AG09309 (cell line): ENCODE measurements at regions not wholly inside any gene's neighbourhood (a gene's known extent, or its start where the extent isn't known, plus 50 kb on each side); places are given as distances from the start of the nearest gene placed in this dataset.

Experiments used
- DNase-seq: peaks from one replicate; pipeline ENCODE4 v3.0.0-alpha.2; 2010; ENCODE audit warnings: low read depth
- H3K4me3 ChIP-seq: 2 replicates; pipeline ENCODE4 v1.5.1; 2011; ENCODE audit warnings: mild to moderate bottlenecking, low read depth, low read length, moderate library complexity; ENCODE audit not compliant: control insufficient read depth
- TF ChIP-seq, protein P1 (sequence below): IDR thresholded peaks from 2 replicates; pipeline ENCODE4 v1.5.1; 2011; ENCODE audit warnings: mild to moderate bottlenecking, low read depth, low read length, inconsistent platforms; ENCODE audit not compliant: insufficient read depth, control insufficient read depth; ENCODE audit errors: missing control alignments

GRCh38 chr2:16044946-16045456 is 104.7 kb downstream of the MYCN start:
- DNase-seq: no peak
- H3K4me3 ChIP-seq: no peak overlapping the region
- TF ChIP-seq, protein P1, sequence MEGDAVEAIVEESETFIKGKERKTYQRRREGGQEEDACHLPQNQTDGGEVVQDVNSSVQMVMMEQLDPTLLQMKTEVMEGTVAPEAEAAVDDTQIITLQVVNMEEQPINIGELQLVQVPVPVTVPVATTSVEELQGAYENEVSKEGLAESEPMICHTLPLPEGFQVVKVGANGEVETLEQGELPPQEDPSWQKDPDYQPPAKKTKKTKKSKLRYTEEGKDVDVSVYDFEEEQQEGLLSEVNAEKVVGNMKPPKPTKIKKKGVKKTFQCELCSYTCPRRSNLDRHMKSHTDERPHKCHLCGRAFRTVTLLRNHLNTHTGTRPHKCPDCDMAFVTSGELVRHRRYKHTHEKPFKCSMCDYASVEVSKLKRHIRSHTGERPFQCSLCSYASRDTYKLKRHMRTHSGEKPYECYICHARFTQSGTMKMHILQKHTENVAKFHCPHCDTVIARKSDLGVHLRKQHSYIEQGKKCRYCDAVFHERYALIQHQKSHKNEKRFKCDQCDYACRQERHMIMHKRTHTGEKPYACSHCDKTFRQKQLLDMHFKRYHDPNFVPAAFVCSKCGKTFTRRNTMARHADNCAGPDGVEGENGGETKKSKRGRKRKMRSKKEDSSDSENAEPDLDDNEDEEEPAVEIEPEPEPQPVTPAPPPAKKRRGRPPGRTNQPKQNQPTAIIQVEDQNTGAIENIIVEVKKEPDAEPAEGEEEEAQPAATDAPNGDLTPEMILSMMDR: no peak

GRCh38 chr2:16043627-16044026 is 103.3 kb downstream of the MYCN start:
- no peak overlapping the region for H3K4me3 ChIP-seq
- DNase-seq: no peak
- TF ChIP-seq, protein P1: no peak

DNA sequence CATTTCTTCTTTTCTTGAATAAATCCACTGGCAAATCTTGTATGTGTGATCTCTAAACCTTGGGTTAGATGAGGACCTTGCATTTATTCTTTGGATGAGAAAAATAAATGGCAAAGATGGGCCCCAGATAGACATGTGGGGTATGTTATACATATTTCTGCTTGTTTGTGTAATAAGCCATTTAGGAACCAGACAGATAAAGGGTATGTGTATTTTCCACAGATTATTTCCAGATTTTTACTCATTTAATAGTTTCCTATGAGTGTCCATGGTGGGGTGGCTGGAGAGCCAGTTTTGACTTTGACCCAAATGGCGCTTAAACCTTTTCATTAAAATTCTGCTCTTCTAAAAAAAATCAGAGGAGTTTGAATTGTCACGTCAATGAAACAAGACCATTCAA is 102.8 kb downstream of the MYCN start:
- no peak overlapping the region for H3K4me3 ChIP-seq
- DNase-seq: no peak
- TF ChIP-seq, protein P1: no peak

DNA sequence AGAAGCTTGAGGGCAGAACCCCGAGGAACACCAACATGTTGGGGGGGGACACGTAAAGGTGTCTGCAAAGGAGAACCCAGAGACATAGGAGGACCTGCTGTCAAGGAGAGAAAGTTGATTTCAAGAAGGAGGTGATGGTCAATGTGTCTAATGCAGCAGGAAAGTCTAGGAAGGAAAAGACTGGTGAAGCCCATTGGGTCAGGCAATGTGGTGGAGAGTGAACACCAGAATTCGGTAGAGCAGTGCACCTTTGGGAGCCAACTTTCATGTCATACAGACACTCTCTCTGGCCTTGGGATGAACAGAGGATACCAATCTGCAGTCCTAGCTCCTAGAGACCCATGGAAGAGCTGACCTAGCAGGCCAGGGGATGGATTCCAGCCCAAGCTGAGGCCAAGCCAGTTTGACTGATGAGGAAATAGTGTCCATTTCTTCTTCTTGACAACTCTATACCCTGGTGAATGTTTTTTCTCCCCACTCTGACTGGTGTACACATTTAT is 101.9 kb downstream of the MYCN start:
- no peak for DNase-seq
- TF ChIP-seq, protein P1: no peak
- no peak overlapping the region for H3K4me3 ChIP-seq

- DNase-seq: no peak
- no peak overlapping the region for H3K4me3 ChIP-seq
- TF ChIP-seq, protein P1: no peak
These were observed 100.1 kb downstream of the MYCN start for GRCh38 chr2:16040271-16041010.

DNA sequence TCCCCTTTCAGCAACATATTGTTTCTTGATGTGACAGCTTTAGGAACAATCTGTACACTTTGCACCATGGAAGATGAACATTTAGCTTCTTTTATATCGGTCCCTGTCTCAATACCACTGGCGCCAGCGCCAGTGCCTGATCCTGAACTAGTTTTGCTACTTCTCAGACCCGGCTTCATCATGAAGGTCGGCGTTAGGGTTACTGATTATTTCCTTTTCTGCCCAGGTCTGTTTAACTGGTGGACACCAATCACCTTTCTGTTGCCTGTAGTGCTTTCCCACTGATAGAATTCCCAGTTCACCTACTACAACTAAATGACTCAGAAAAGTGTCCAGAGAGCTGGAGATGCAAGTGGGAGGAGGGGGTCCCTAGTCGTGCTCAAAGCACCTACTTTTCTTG is 99.5 kb downstream of the MYCN start:
- H3K4me3 ChIP-seq: no peak overlapping the region
- no peak for DNase-seq
- TF ChIP-seq, protein P1: no peak
